Esophagus squamous epithelium (tissue), 5 donors: ENCODE measurements at regions not wholly inside any gene's neighbourhood (a gene's known extent, or its start where the extent isn't known, plus 50 kb on each side); places are given as distances from the start of the nearest gene placed in this dataset.

ENCODE experiments used
- DNase-seq: peaks from one replicate; lab custom pipeline; 2025; lab: John Stamatoyannopoulos, UW
- H3K27ac ChIP-seq, 4 donors: fragments of 200-600 bp; sonication (generic); one replicate each; pipeline ENCODE4 v1.5.1; 2016 to 2019; ENCODE audit warnings: mild to moderate bottlenecking in 1 of 4
- H3K27me3 ChIP-seq, 4 donors: fragments of 200-600 bp; sonication (generic); 1 replicate in 3 of 4; 2 replicates in 1 of 4; pipeline versions ENCODE4 v1.5.1 to v1.6.0; 2017 to 2021; ENCODE audit warnings: antibody characterized with exemption in 1 of 4
- H3K36me3 ChIP-seq, 3 donors: fragments of 200-600 bp; sonication (generic); one replicate each; pipeline ENCODE4 v1.5.1; 2016 to 2019
- H3K4me1 ChIP-seq, 3 donors: fragments of 200-600 bp; sonication (generic); one replicate each; pipeline ENCODE4 v1.5.1; 2017 to 2019
- H3K4me3 ChIP-seq, 4 donors: fragments of 200-600 bp; sonication (generic); 1 replicate in 3 of 4; 2 replicates in 1 of 4; pipeline ENCODE4 v1.5.1; 2016 to 2019; ENCODE audit warnings: mild to moderate bottlenecking in 2 of 4, moderate library complexity in 1 of 4
- H3K9me3 ChIP-seq, 3 donors: fragments of 200-600 bp; sonication (generic); one replicate each; pipeline ENCODE4 v1.5.1; 2016 to 2019
- CTCF ChIP-seq, 6 experiments: fragments of 450-650 bp in 4 of 6; fragments of 200-600 bp in 2 of 6; sonication (generic) in 2 of 6; IDR thresholded peaks; one replicate each; pipeline ENCODE4 v1.5.1; 2016 to 2019; ENCODE audit warnings: antibody characterized with exemption in 6 of 6, mild to moderate bottlenecking in 4 of 6, moderate library complexity in 4 of 6
- POLR2A ChIP-seq, 4 donors: fragments of 450-650 bp; IDR thresholded peaks; one replicate each; pipeline ENCODE4 v1.6.1; 2017; ENCODE audit warnings: antibody characterized with exemption in 4 of 4, mild to moderate bottlenecking in 4 of 4, moderate library complexity in 3 of 4
- WGBS, 2 donors: methylation state at CpG; one replicate each; pipeline ENCODE4 v1.1.5; 2018; 5-methylcytosine and 5-hydroxymethylcytosine counted together
- intact Hi-C: fragments of 100-400 bp; cut with DNase I; formaldehyde crosslinking; loops from one replicate; pipeline ENCODE4 v1.15.0; 2022
- donor health status: DM: yes; HTN: yes; CAD: no.

- DNase-seq, result no peak
- WGBS, 2 donors, result 79 to 84% methylated on average over 2 of the region's 2 CpGs
These were observed 385.2 kb upstream of the CHD6 start for GRCh38 chr20:42003380-42003779.

GRCh38 chr20:41998539-41999341 lies 380.6 kb upstream of the CHD6 start:
- no peaks in the 10 kb centered on the region for H3K27me3 ChIP-seq
- no peak for DNase-seq
- 93 to 97% methylated on average over 28 of the region's 92 CpGs for WGBS, 2 donors
- no peaks in the 10 kb centered on the region for H3K36me3 ChIP-seq
- no peaks in the 10 kb centered on the region for H3K4me1 ChIP-seq
- no peak overlapping the region for H3K4me3 ChIP-seq
- intact Hi-C loops, result no loop called here
- H3K9me3 ChIP-seq, result peaks cover 0 to 11% (median 0%) of the 10 kb centered on the region in 3 donors
- H3K27ac ChIP-seq, result no peak overlapping the region
- TF ChIP-seq CTCF (IDR thresholded peaks at IDR 0.05) (no peak), POLR2A (IDR thresholded peaks at IDR 0.05) (no peak)

More at GRCh38 chr20:42003380-42003779, 385.2 kb upstream of the CHD6 start:
- no peaks in the 10 kb centered on the region for H3K27me3 ChIP-seq
- intact Hi-C loops, result no loop called here
- no peak overlapping the region for H3K4me3 ChIP-seq
- peaks cover 0 to 10% (median 0%) of the 10 kb centered on the region in 3 donors for H3K9me3 ChIP-seq
- H3K36me3 ChIP-seq, result no peaks in the 10 kb centered on the region
- no peak overlapping the region for H3K27ac ChIP-seq
- no peak for TF ChIP-seq POLR2A (IDR thresholded peaks at IDR 0.05)
- TF ChIP-seq CTCF (IDR thresholded peaks at IDR 0.05), result no peak
- H3K4me1 ChIP-seq, result no peaks in the 10 kb centered on the region

- H3K36me3 ChIP-seq, result no peaks in the 10 kb centered on the region
- H3K27ac ChIP-seq, result no peak overlapping the region
- WGBS, 2 donors, result 79 to 85% methylated on average over 3 of the region's 3 CpGs
- no peak overlapping the region for H3K4me3 ChIP-seq
- TF ChIP-seq CTCF (IDR thresholded peaks at IDR 0.05) (no peak), POLR2A (IDR thresholded peaks at IDR 0.05) (no peak)
- H3K4me1 ChIP-seq, result no peaks in the 10 kb centered on the region
- peaks cover 0 to 11% (median 0%) of the 10 kb centered on the region in 3 donors for H3K9me3 ChIP-seq
- H3K27me3 ChIP-seq, result no peaks in the 10 kb centered on the region
- no peak for DNase-seq
- intact Hi-C loops, result no loop called here
These were observed 378.8 kb upstream of the CHD6 start for GRCh38 chr20:41996951-41997350.

- TF ChIP-seq CTCF (IDR thresholded peaks at IDR 0.05) (no peak), POLR2A (IDR thresholded peaks at IDR 0.05) (no peak)
- no peak overlapping the region for H3K4me3 ChIP-seq
- intact Hi-C loops, result no loop called here
- WGBS, 2 donors, result 60% methylated on average over 4 of the region's 4 CpGs
- no peaks in the 10 kb centered on the region for H3K36me3 ChIP-seq
- DNase-seq, result no peak
- no peaks in the 10 kb centered on the region for H3K4me1 ChIP-seq
- peaks cover 0 to 5% (median 0%) of the 10 kb centered on the region in 4 donors for H3K27me3 ChIP-seq
- no peaks in the 10 kb centered on the region for H3K9me3 ChIP-seq
- no peak overlapping the region for H3K27ac ChIP-seq
These were observed 374.3 kb upstream of the CHD6 start for GRCh38 chr20:41992481-41992880.

- WGBS, 2 donors, result 29 to 39% methylated on average over 1 of the region's 1 CpG
- intact Hi-C loops, result no loop called here
- TF ChIP-seq CTCF (IDR thresholded peaks at IDR 0.05) (no peak), POLR2A (IDR thresholded peaks at IDR 0.05) (no peak)
- H3K27me3 ChIP-seq, result peaks cover 0 to 8% (median 0%) of the 10 kb centered on the region in 4 donors
- H3K4me1 ChIP-seq, result no peaks in the 10 kb centered on the region
- H3K9me3 ChIP-seq, result no peaks in the 10 kb centered on the region
- no peak overlapping the region for H3K27ac ChIP-seq
- no peak for DNase-seq
- no peak overlapping the region for H3K4me3 ChIP-seq
- no peaks in the 10 kb centered on the region for H3K36me3 ChIP-seq
These were observed 373.2 kb upstream of the CHD6 start for GRCh38 chr20:41991412-41991811.
